DOHH2 (cell line): ENCODE measurements at regions not wholly inside any gene's neighbourhood (a gene's known extent, or its start where the extent isn't known, plus 50 kb on each side); places are given as distances from the start of the nearest gene placed in this dataset.
"Not testable (repeated sequence)": the region's sequence is repeated elsewhere in the genome, so short reads cannot be mapped to it uniquely, and the experiment has no call there.

ENCODE experiments used
- H3F3A ChIP-seq: fragments of 200-600 bp; sonication (generic), shearing (Covaris generic); 2 replicates; pipeline ENCODE4 v1.6.0; 2016; ENCODE audit warnings: antibody characterized with exemption, mild to moderate bottlenecking; ENCODE audit not compliant: control insufficient read depth, insufficient read depth
- H3K27ac ChIP-seq: fragments of 200-600 bp; sonication (generic); 2 replicates; pipeline ENCODE4 v1.5.1; 2014; ENCODE audit warnings: low read depth, mild to moderate bottlenecking, low read length, moderate library complexity
- H3K27me3 ChIP-seq: fragments of 200-600 bp; sonication (generic); 2 replicates; pipeline ENCODE4 v1.6.1; 2014; ENCODE audit warnings: mild to moderate bottlenecking, low read length, mixed read lengths; ENCODE audit not compliant: control insufficient read depth
- H3K36me3 ChIP-seq: fragments of 200-600 bp; sonication (generic); 2 replicates; pipeline ENCODE4 v1.6.1; 2014; ENCODE audit warnings: mild to moderate bottlenecking, low read length, moderate library complexity, mixed read lengths; ENCODE audit not compliant: control insufficient read depth
- H3K4me1 ChIP-seq: fragments of 200-600 bp; sonication (generic); 2 replicates; pipeline ENCODE4 v1.6.1; 2014; ENCODE audit warnings: mild to moderate bottlenecking, low read length, mixed read lengths; ENCODE audit not compliant: control insufficient read depth
- H3K4me2 ChIP-seq: fragments of 200-600 bp; sonication (generic); 2 replicates; pipeline ENCODE4 v1.6.0; 2014; ENCODE audit warnings: mild to moderate bottlenecking, low read length, moderate library complexity
- H3K4me3 ChIP-seq: fragments of 200-600 bp; sonication (generic); 2 replicates; pipeline ENCODE4 v1.5.1; 2014; ENCODE audit warnings: mild to moderate bottlenecking, low read length, mixed read lengths
- H3K79me2 ChIP-seq: fragments of 200-600 bp; sonication (generic); 2 replicates; pipeline ENCODE4 v1.6.1; 2014; ENCODE audit warnings: mild to moderate bottlenecking, low read length, mixed read lengths; ENCODE audit not compliant: control insufficient read depth
- H3K9me2 ChIP-seq: fragments of 200-600 bp; sonication (generic); replicated peaks from 2 replicates; pipeline ENCODE4 v1.6.1; 2014; ENCODE audit warnings: mild to moderate bottlenecking, low read length, mixed read lengths; ENCODE audit not compliant: control insufficient read depth
- H3K9me3 ChIP-seq: fragments of 200-600 bp; sonication (generic); 2 replicates; pipeline ENCODE4 v1.6.1; 2014; ENCODE audit warnings: antibody characterized with exemption, low read length, mixed read lengths; ENCODE audit not compliant: control insufficient read depth, insufficient read depth
- H4K20me1 ChIP-seq: fragments of 200-600 bp; sonication (generic); 2 replicates; pipeline ENCODE4 v1.6.0; 2014; ENCODE audit warnings: low read depth, mild to moderate bottlenecking, antibody characterized with exemption, low read length, moderate library complexity; ENCODE audit not compliant: control insufficient read depth, insufficient read depth
- CTCF ChIP-seq: fragments of 200-600 bp; sonication (generic); IDR thresholded peaks from one replicate; pipeline ENCODE4 v1.5.1; 2014; ENCODE audit warnings: antibody characterized with exemption, mild to moderate bottlenecking, low read depth, low read length; ENCODE audit not compliant: poor library complexity, severe bottlenecking
- EZH2phosphoT487 ChIP-seq: fragments of 200-600 bp; sonication (generic); IDR thresholded peaks from 2 replicates; pipeline ENCODE4 v1.6.1; 2017; ENCODE audit warnings: borderline replicate concordance, mild to moderate bottlenecking, antibody characterized with exemption, low read length, moderate library complexity, mixed read lengths

- no peaks in the 10 kb centered on the region for H3K27me3 ChIP-seq
- H3K27ac ChIP-seq: no peak overlapping the region
- no peaks in the 10 kb centered on the region for H3K9me2 ChIP-seq
- no peaks in the 10 kb centered on the region for H3F3A ChIP-seq
- no peak overlapping the region for H3K4me3 ChIP-seq
- H3K4me1 ChIP-seq: no peaks in the 10 kb centered on the region
- H4K20me1 ChIP-seq: no peaks in the 10 kb centered on the region
- no peak for TF ChIP-seq EZH2phosphoT487
- no peaks in the 10 kb centered on the region for H3K79me2 ChIP-seq
- H3K36me3 ChIP-seq: no peaks in the 10 kb centered on the region
- peaks cover 2% of the 10 kb centered on the region; the same call in 1 of the 2 replicates for H3K9me3 ChIP-seq
- no peak overlapping the region for H3K4me2 ChIP-seq
Observed at GRCh38 chr5:106780355-106780754, 890.4 kb downstream of the EFNA5 start.

- H3K79me2 ChIP-seq, H3K9me3 ChIP-seq, H3K4me2 ChIP-seq, H3K27ac ChIP-seq, H3K27me3 ChIP-seq, H4K20me1 ChIP-seq, H3K9me2 ChIP-seq, H3K4me1 ChIP-seq, H3K36me3 ChIP-seq, H3F3A ChIP-seq, H3K4me3 ChIP-seq: not testable (repeated sequence)
Observed at GRCh38 chr5:106776515-106776914, 894.2 kb downstream of the EFNA5 start.

GRCh38 chr5:106768392-106768791, 902.3 kb downstream of the EFNA5 start:
- TF ChIP-seq EZH2phosphoT487: no peak
- no peak for TF ChIP-seq CTCF
- H3K4me2 ChIP-seq: no peak overlapping the region
- H3K27me3 ChIP-seq: no peaks in the 10 kb centered on the region
- H3K27ac ChIP-seq: no peak overlapping the region
- H3K4me1 ChIP-seq: no peaks in the 10 kb centered on the region
- no peak overlapping the region for H3K4me3 ChIP-seq
- no peaks in the 10 kb centered on the region for H3K79me2 ChIP-seq
- H3K36me3 ChIP-seq: no peaks in the 10 kb centered on the region
- no peaks in the 10 kb centered on the region for H3F3A ChIP-seq
- no peaks in the 10 kb centered on the region for H4K20me1 ChIP-seq
- H3K9me3 ChIP-seq: no peaks in the 10 kb centered on the region
- H3K9me2 ChIP-seq: no peaks in the 10 kb centered on the region

- TF ChIP-seq EZH2phosphoT487: no peak
- no peak for TF ChIP-seq CTCF
- no peak overlapping the region for H3K4me2 ChIP-seq
- no peaks in the 10 kb centered on the region for H4K20me1 ChIP-seq
- no peak overlapping the region for H3K27ac ChIP-seq
- no peak overlapping the region for H3K4me3 ChIP-seq
- H3F3A ChIP-seq: no peaks in the 10 kb centered on the region
- H3K9me2 ChIP-seq: no peaks in the 10 kb centered on the region
- H3K4me1 ChIP-seq: no peaks in the 10 kb centered on the region
- no peaks in the 10 kb centered on the region for H3K9me3 ChIP-seq
- no peaks in the 10 kb centered on the region for H3K36me3 ChIP-seq
- no peaks in the 10 kb centered on the region for H3K79me2 ChIP-seq
- H3K27me3 ChIP-seq: no peaks in the 10 kb centered on the region
Observed at GRCh38 chr5:106766916-106767315, 903.8 kb downstream of the EFNA5 start.
